Fibroblast of mammary gland (primary cell): ENCODE measurements at regions not wholly inside any gene's neighbourhood (a gene's known extent, or its start where the extent isn't known, plus 50 kb on each side); places are given as distances from the start of the nearest gene placed in this dataset.

Source experiments
- DNase-seq: peaks from one replicate; pipeline ENCODE4 v3.0.0-alpha.2; 2010; ENCODE audit warnings: low read depth
- H3K4me3 ChIP-seq: 2 replicates; pipeline ENCODE4 v1.5.1; 2011; ENCODE audit warnings: low read depth, mild to moderate bottlenecking, low read length, moderate library complexity; ENCODE audit not compliant: control insufficient read depth
- TF ChIP-seq, protein P1 (sequence below): conservative IDR thresholded peaks from 2 replicates; pipeline ENCODE4 v1.5.1; 2011; ENCODE audit warnings: low read depth, low read length, inconsistent platforms; ENCODE audit not compliant: control insufficient read depth, insufficient read depth

DNA sequence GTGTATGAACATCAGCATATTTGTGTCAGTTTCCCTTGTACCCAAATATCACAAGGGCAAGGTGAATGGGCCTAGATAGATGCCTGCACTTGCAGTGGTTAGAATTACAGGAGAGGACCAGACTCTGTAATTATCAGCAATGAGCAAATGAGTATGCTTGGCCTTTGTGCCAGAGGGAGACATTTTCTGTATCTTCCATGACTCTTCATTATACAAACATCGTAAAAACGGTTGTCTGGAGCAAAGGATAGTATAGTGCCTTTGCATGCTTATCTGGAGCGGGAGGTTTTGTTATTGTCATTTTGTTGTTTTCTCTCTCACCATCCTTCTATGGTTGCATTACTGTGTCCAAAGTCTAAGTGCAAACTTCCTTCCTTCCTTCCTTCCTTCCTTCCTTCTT, 1568.5 kb upstream of the NUDT12 start:
- TF ChIP-seq, protein P1, sequence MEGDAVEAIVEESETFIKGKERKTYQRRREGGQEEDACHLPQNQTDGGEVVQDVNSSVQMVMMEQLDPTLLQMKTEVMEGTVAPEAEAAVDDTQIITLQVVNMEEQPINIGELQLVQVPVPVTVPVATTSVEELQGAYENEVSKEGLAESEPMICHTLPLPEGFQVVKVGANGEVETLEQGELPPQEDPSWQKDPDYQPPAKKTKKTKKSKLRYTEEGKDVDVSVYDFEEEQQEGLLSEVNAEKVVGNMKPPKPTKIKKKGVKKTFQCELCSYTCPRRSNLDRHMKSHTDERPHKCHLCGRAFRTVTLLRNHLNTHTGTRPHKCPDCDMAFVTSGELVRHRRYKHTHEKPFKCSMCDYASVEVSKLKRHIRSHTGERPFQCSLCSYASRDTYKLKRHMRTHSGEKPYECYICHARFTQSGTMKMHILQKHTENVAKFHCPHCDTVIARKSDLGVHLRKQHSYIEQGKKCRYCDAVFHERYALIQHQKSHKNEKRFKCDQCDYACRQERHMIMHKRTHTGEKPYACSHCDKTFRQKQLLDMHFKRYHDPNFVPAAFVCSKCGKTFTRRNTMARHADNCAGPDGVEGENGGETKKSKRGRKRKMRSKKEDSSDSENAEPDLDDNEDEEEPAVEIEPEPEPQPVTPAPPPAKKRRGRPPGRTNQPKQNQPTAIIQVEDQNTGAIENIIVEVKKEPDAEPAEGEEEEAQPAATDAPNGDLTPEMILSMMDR, result no peak

DNA sequence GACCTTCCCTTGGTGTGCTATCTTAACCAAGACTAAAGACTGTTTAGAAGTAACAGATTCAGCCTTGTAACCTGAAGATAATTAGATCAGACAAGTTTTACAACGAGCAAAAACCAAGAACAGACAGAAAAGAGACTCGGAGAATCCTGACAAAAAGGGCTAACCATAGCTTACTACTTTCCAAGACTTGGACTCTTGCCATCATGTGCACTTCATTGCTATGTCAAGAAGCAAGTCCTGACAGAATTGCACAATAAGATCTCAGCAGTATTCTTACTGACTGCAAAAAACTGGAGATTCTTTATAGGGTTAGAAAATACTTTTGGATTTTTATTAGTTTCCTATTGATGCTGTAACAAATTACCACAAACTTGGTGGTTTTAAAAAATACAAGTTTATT, 1539.0 kb upstream of the NUDT12 start:
- DNase-seq, result no peak
- H3K4me3 ChIP-seq, result no peak overlapping the region
- TF ChIP-seq, protein P1, result no peak

More for the DNA sequence above, 1568.5 kb upstream of the NUDT12 start:
- no peak overlapping the region for H3K4me3 ChIP-seq
- no peak for DNase-seq

DNA sequence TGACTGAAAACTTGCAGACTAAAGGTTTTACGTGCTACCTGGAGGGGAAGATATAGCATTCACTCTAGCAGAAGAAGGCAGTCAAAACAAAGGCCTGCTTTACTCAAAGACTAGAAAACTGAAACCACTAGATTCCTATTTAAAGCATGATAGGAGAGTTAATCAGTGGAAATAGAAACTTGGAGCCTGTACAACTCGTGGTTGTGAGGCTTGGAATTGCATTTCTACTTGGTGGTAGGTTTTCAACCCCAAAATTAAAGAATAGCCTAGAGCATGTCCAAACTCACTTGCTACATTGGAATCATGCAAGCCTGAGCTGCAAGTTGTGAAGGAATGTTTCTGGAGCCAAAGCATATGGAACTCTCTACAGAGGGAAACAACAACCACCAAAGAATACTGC, 1526.4 kb upstream of the NUDT12 start:
- DNase-seq, result no peak
- TF ChIP-seq, protein P1, result no peak
- no peak overlapping the region for H3K4me3 ChIP-seq

DNA sequence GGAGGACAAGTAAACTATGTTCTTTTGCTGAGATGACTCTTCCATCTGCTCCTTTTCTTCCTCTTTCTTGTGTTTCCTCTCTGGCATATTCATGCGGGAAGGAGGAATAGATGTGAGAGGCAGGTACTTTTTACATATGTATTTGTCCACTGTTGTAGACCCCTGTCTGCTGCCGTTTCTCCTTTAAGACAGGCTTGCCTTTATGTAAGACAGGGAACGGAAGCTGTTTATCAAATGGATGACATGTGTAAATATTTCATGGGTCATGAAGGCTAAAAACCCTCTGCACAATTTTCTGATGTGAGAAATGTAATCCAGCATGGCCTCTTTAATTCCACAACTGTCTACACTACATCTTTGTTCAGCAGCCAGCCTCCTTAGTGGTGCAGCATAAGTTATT, 1525.5 kb upstream of the NUDT12 start:
- H3K4me3 ChIP-seq, result no peak overlapping the region
- TF ChIP-seq, protein P1, result no peak
- no peak for DNase-seq

DNA sequence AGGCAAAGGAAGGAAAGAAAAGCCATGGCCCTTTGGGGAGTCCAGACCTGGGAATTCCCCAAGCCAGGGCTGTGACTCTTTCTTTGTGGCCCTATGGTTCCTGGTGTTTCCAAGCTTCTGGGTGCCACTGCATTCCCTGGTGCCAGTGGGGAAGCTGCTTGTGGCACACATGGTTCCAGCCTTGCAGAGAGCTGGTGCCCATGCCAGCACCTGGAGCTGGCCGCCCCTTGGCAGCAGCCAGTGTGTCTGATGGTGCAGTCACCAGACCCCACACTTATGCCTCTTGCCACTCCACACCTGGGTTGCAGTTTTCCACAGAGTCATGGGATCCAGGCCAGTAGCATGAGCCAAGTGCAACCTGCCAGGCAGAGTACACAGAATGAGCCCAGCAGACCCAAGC, 1495.3 kb upstream of the NUDT12 start:
- H3K4me3 ChIP-seq, result no peak overlapping the region
- TF ChIP-seq, protein P1, result no peak
- no peak for DNase-seq

DNA sequence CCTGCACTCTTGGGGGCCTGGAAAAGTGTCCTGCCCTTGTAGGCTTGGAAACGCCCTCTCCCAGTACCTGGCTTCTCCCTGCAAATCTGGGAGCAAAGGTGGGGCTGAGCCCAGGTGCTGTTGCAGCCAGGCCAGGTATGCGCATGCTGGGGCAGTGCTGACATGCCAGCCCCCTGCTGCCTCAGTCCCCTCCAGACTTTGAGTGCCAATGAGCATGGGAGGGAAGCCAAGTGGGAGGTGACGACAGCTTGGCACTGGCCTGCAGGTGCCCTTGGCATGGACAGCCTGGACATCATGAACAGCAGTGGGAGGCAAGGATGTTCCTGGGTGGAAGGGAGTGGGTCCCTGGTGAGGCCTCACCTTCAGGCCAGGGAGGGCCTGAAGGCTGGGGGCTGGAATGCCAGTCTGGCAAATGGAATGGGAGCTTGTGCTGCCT, 1494.4 kb upstream of the NUDT12 start:
- no peak overlapping the region for H3K4me3 ChIP-seq
- TF ChIP-seq, protein P1, result no peak
- no peak for DNase-seq

DNA sequence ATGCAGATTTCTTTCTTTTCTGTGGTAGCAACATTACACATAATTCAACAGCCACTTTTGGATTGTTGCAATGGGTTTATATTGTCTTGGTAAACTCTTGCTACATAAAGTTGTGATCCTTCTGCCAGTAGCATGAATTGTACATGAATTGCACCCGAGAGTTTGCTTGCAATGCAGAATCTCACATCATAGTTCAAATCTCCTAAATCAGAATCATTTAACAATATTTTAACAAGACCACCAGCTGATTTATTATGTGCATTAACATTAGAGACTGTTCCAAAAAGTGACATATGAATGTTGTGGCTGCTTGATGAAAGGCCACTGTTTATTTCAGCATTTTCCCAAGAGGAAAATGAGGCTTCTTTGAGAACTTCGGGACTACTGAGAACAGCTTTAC, 1491.8 kb upstream of the NUDT12 start:
- TF ChIP-seq, protein P1, result no peak
- DNase-seq, result no peak
- H3K4me3 ChIP-seq, result no peak overlapping the region
